ENCODE measurements at regions not wholly inside any gene's neighbourhood (a gene's known extent, or its start where the extent isn't known, plus 50 kb on each side); places are given as distances from the start of the nearest gene placed in this dataset.
"Not testable (repeated sequence)": the region's sequence is repeated elsewhere in the genome, so short reads cannot be mapped to it uniquely, and the experiment has no call there.

DNA sequence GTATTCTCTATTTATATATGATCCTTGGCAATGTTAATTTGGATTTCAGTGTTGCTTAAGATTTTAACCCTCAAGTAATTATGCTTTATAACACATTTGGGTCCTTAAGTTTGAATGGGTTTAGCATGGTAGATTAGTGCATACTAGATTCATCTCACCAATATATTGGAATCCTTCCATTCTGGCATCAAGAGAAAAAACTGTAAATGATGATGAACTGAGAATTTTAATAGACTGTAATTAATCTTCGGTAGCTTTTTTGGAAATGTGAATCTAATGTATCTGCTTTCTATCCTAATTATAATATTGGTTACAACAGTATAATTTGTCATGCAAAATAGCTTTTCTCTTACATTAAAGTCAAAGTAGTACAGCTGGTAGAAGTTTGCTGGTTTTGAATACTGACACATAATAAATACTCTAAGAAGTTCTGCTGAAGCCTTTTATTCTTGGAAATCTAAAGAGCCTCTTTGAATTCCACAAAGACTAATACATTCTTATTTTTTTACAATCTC lies 279.8 kb downstream of the AMY1C start:
- H3K4me1 ChIP-seq (ENCODE audit: control insufficient read depth in 1 of 2, low read depth in 2 of 2), result no peaks in the 10 kb centered on the region
- H3K27me3 ChIP-seq (replicated peaks; ENCODE audit: insufficient read depth), result no peaks in the 10 kb centered on the region
- TF ChIP-seq, protein P1, sequence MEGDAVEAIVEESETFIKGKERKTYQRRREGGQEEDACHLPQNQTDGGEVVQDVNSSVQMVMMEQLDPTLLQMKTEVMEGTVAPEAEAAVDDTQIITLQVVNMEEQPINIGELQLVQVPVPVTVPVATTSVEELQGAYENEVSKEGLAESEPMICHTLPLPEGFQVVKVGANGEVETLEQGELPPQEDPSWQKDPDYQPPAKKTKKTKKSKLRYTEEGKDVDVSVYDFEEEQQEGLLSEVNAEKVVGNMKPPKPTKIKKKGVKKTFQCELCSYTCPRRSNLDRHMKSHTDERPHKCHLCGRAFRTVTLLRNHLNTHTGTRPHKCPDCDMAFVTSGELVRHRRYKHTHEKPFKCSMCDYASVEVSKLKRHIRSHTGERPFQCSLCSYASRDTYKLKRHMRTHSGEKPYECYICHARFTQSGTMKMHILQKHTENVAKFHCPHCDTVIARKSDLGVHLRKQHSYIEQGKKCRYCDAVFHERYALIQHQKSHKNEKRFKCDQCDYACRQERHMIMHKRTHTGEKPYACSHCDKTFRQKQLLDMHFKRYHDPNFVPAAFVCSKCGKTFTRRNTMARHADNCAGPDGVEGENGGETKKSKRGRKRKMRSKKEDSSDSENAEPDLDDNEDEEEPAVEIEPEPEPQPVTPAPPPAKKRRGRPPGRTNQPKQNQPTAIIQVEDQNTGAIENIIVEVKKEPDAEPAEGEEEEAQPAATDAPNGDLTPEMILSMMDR (IDR thresholded peaks at IDR 0.05), result no peak
- H3K9me3 ChIP-seq, result no peaks in the 10 kb centered on the region
- no peak for ATAC-seq (ENCODE audit: insufficient number of reproducible peaks, low FRiP score, low read depth)
- no peaks in the 10 kb centered on the region for H3K36me3 ChIP-seq
- H3K27ac ChIP-seq, result no peak overlapping the region
- no peak overlapping the region for H3K4me3 ChIP-seq
- DNase-seq (ENCODE audit: low spot score), result no peak

DNA sequence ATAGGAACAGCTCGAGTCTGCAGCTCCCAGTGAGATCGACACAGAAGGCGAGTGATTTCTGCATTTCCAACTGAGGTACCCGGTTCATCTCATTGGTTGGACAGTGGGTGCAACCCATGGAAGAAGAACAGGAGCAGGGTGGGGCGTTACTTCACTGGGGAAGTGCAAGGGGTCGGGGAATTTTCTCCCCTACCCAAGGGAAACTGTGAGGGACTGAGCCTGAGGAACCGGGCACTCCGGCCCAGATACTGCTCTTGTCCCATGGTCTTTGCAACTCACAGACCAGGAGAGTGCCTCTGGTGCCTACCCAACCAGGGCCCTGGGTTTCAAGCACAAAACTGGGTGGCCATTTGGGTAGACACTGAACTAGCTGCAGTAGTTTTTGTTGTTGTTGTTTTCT lies 307.1 kb downstream of the AMY1C start:
- H3K36me3 ChIP-seq, result no peaks in the 10 kb centered on the region
- no peaks in the 10 kb centered on the region for H3K4me1 ChIP-seq (ENCODE audit: control insufficient read depth in 1 of 2, low read depth in 2 of 2)
- H3K9me3 ChIP-seq, result no peaks in the 10 kb centered on the region
- TF ChIP-seq, protein P1 (IDR thresholded peaks at IDR 0.05), result no peak
- H3K27me3 ChIP-seq (replicated peaks; ENCODE audit: insufficient read depth), result no peaks in the 10 kb centered on the region
- ATAC-seq (ENCODE audit: insufficient number of reproducible peaks, low FRiP score, low read depth) (no peak), DNase-seq (ENCODE audit: low spot score) (no peak)
- H3K27ac ChIP-seq, result no peak overlapping the region
- H3K4me3 ChIP-seq, result no peak overlapping the region

DNA sequence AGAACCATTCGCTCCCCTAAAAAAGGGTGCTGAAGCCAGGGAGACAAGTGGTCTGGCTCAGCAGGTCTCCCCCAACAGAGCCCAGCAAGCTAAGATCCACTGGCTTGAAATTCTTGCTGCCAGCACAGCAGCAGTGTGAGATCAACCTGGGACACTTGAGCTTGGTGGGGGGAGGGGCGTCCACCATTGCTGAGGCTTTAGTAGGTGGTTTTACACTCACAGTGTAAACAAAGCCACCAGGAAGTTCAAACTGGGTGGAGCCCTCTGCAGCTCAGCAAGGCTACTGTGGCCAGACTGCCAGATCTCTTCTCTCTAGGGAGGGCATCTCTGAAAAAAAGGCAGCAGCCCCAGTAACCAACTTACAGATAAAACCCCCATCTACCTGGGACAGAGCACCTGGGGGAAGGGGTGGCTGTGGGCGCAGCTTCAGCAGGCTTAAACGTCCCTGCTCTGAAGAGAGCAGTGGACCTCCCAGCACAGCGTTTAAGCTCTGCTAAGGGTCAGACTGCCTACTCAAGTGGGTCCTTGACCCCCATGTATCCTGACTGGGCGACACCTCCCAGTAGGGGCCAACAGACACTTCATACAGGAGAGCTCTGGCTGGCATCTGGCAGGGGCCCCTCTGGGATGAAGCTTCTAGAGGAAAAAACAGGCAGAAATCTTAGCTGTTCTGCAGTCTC lies 307.7 kb downstream of the AMY1C start:
- H3K4me3 ChIP-seq; H3K27ac ChIP-seq; H3K9me3 ChIP-seq; H3K27me3 ChIP-seq (replicated peaks; ENCODE audit: insufficient read depth); H3K4me1 ChIP-seq (ENCODE audit: control insufficient read depth in 1 of 2, low read depth in 2 of 2); H3K36me3 ChIP-seq; ATAC-seq (ENCODE audit: insufficient number of reproducible peaks, low FRiP score, low read depth); DNase-seq (ENCODE audit: low spot score): not testable (repeated sequence)

DNA sequence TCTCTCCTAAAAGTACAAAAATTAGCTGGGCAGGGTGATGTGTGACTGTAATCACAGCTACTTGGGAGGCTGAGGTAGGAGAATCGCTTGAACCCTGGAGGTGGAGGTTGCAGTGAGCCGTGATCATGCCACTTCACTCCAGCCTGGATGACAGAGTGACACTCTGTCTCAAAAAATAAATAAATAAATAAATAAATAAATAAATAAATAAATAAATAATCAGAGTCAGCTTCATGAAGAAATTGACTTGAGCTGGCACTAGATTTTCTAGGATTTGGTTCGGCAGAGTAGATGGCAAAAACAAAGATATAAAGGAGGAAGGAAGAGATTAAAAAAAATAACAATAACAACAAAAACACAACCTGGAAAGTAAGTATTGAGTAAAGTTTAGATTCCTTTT lies 311.9 kb downstream of the AMY1C start:
- not testable (repeated sequence) for H3K27ac ChIP-seq; ATAC-seq (ENCODE audit: insufficient number of reproducible peaks, low FRiP score, low read depth); H3K4me1 ChIP-seq (ENCODE audit: control insufficient read depth in 1 of 2, low read depth in 2 of 2); H3K27me3 ChIP-seq (replicated peaks; ENCODE audit: insufficient read depth); H3K36me3 ChIP-seq; DNase-seq (ENCODE audit: low spot score); H3K9me3 ChIP-seq; H3K4me3 ChIP-seq

DNA sequence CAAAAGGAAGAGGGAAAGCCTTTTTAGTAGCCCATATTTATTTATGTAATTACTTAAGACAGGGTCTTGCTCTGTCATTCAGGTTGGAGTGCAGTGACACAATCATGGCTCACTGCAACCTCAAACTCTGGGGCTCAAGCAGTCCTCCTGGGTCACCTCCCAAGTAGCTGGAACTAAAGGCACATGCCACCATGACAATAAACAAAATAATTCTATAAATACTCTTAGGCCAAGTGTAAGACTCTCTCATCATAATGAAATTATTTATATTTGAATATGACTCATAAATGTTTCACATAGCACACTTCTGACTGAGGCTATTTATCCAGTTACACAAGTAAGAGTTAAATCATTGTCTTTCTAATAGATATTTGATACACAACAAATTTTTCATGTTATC lies 314.7 kb downstream of the AMY1C start:
- H3K9me3 ChIP-seq, result no peaks in the 10 kb centered on the region
- no peak overlapping the region for H3K27ac ChIP-seq
- H3K4me3 ChIP-seq, result no peak overlapping the region
- no peak for ATAC-seq (ENCODE audit: insufficient number of reproducible peaks, low FRiP score, low read depth)
- no peaks in the 10 kb centered on the region for H3K36me3 ChIP-seq
- TF ChIP-seq, protein P1 (IDR thresholded peaks at IDR 0.05), result no peak
- H3K27me3 ChIP-seq (replicated peaks; ENCODE audit: insufficient read depth), result no peaks in the 10 kb centered on the region
- H3K4me1 ChIP-seq (ENCODE audit: control insufficient read depth in 1 of 2, low read depth in 2 of 2), result no peaks in the 10 kb centered on the region
- DNase-seq (ENCODE audit: low spot score), result no peak

DNA sequence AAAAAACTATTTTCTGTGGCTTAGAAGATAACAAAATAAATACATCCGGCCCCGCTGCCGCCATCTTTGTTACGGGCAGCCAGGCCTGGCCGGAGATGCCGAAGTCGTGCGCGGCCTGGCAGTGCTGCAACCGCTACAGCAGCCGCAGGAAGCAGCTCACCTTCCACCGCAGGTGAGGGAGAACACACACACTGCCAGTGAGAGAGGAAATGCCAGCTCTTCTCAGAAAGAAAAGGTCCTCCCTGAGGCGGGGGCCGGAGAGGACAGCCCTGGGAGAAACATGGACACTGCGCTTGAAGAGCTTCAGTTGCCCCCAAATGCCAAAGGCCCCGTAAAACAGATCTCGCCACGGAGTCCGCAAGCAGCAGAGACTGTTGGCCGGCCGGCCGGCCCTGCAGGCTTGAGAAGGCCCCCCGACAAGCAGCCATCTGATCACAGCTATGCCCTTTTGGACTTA lies 323.2 kb downstream of the AMY1C start:
- TF ChIP-seq, protein P1 (IDR thresholded peaks at IDR 0.05), result no peak
- DNase-seq (ENCODE audit: low spot score) (no peak), ATAC-seq (ENCODE audit: insufficient number of reproducible peaks, low FRiP score, low read depth) (no peak)
- H3K4me3 ChIP-seq, result no peak overlapping the region
- H3K36me3 ChIP-seq, result no peaks in the 10 kb centered on the region
- H3K9me3 ChIP-seq, result no peaks in the 10 kb centered on the region
- no peaks in the 10 kb centered on the region for H3K27me3 ChIP-seq (replicated peaks; ENCODE audit: insufficient read depth)
- H3K4me1 ChIP-seq (ENCODE audit: control insufficient read depth in 1 of 2, low read depth in 2 of 2), result no peaks in the 10 kb centered on the region
- H3K27ac ChIP-seq, result no peak overlapping the region

All from thoracic aorta (tissue), 2 donors.